ENCODE measurements at regions not wholly inside any gene's neighbourhood (a gene's known extent, or its start where the extent isn't known, plus 50 kb on each side); places are given as distances from the start of the nearest gene placed in this dataset.

DNA sequence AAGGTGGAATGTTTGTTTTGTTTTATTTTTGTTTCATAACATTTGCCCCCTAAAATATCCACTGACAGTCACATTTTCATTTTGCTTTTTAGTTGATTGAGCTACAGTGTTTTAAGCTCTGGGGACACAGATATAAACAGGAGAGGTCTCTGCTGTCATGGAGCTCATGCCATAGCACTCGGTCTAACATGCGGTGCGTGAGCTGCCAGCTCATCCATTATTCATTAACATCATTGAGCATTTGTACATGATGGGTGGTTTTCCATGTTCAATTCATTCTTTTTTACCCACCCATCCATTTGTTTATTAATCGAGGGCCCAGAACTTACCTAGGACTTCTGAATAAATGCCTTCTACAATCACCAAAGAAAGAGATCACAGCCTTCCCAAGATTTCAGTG lies 150.1 kb upstream of the SFRP2 start:
- TF ChIP-seq, protein P1, sequence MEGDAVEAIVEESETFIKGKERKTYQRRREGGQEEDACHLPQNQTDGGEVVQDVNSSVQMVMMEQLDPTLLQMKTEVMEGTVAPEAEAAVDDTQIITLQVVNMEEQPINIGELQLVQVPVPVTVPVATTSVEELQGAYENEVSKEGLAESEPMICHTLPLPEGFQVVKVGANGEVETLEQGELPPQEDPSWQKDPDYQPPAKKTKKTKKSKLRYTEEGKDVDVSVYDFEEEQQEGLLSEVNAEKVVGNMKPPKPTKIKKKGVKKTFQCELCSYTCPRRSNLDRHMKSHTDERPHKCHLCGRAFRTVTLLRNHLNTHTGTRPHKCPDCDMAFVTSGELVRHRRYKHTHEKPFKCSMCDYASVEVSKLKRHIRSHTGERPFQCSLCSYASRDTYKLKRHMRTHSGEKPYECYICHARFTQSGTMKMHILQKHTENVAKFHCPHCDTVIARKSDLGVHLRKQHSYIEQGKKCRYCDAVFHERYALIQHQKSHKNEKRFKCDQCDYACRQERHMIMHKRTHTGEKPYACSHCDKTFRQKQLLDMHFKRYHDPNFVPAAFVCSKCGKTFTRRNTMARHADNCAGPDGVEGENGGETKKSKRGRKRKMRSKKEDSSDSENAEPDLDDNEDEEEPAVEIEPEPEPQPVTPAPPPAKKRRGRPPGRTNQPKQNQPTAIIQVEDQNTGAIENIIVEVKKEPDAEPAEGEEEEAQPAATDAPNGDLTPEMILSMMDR (IDR thresholded peaks at IDR 0.05; ENCODE audit: borderline replicate concordance, extremely low read depth, low read length, poor library complexity, severe bottlenecking) = no peak
- no peak for TF ChIP-seq EZH2 (IDR thresholded peaks at IDR 0.05; ENCODE audit: borderline replicate concordance, low read depth, low read length, severe bottlenecking)

Data from DND-41 (cell line).